Midbrain (tissue), 1 donor: ENCODE measurements at regions not wholly inside any gene's neighbourhood (a gene's known extent, or its start where the extent isn't known, plus 50 kb on each side); places are given as distances from the start of the nearest gene placed in this dataset.
"Not testable (repeated sequence)": the region's sequence is repeated elsewhere in the genome, so short reads cannot be mapped to it uniquely, and the experiment has no call there.

Experiments used
- DNase-seq: peaks from one replicate; lab custom pipeline; 2025; lab: John Stamatoyannopoulos, UW

GRCh38 chr12:84136862-84137367 is 775.7 kb downstream of the SLC6A15 start:
- no peak for DNase-seq

GRCh38 chr12:84135586-84136279 is 776.9 kb downstream of the SLC6A15 start:
- no peak for DNase-seq

- no peak for DNase-seq
Observed at GRCh38 chr12:84134797-84135366, 777.7 kb downstream of the SLC6A15 start.

GRCh38 chr12:84131076-84131475 is 781.5 kb downstream of the SLC6A15 start:
- DNase-seq: no peak

GRCh38 chr12:84128117-84128991 is 784.2 kb downstream of the SLC6A15 start:
- DNase-seq: no peak

- no peak for DNase-seq
Observed at GRCh38 chr12:84124211-84124610, 788.4 kb downstream of the SLC6A15 start.

- DNase-seq: no peak
Observed at GRCh38 chr12:84117190-84117589, 795.4 kb downstream of the SLC6A15 start.

GRCh38 chr12:84113666-84114065 is 798.9 kb downstream of the SLC6A15 start:
- no peak for DNase-seq

GRCh38 chr12:84103886-84104285 is 808.7 kb downstream of the SLC6A15 start:
- DNase-seq: not testable (repeated sequence)

GRCh38 chr12:84101963-84102362 is 810.6 kb downstream of the SLC6A15 start:
- not testable (repeated sequence) for DNase-seq

GRCh38 chr12:84099591-84099990 is 813.0 kb downstream of the SLC6A15 start:
- not testable (repeated sequence) for DNase-seq

- no peak for DNase-seq
Observed at GRCh38 chr12:84091651-84092050, 820.9 kb downstream of the SLC6A15 start.

GRCh38 chr12:84089356-84089755 is 823.2 kb downstream of the SLC6A15 start:
- DNase-seq: no peak

GRCh38 chr12:84085046-84085445 is 827.6 kb downstream of the SLC6A15 start:
- no peak for DNase-seq

- no peak for DNase-seq
Observed at GRCh38 chr12:84079626-84080025, 833.0 kb downstream of the SLC6A15 start.

GRCh38 chr12:84077679-84078078 is 834.9 kb downstream of the SLC6A15 start:
- no peak for DNase-seq

GRCh38 chr12:84075991-84076390 is 836.6 kb downstream of the SLC6A15 start:
- DNase-seq: no peak

- no peak for DNase-seq
Observed at GRCh38 chr12:84073401-84073800, 839.2 kb downstream of the SLC6A15 start.

- DNase-seq: no peak
Observed at GRCh38 chr12:84072961-84073360, 839.6 kb downstream of the SLC6A15 start.

- DNase-seq: no peak
Observed at GRCh38 chr12:84070292-84070691, 842.3 kb downstream of the SLC6A15 start.

GRCh38 chr12:84069699-84070098 is 842.9 kb downstream of the SLC6A15 start:
- no peak for DNase-seq

GRCh38 chr12:84069198-84069597 is 843.4 kb downstream of the SLC6A15 start:
- no peak for DNase-seq

- no peak for DNase-seq
Observed at GRCh38 chr12:84058136-84058535, 854.5 kb downstream of the SLC6A15 start.
